ENCODE measurements at regions not wholly inside any gene's neighbourhood (a gene's known extent, or its start where the extent isn't known, plus 50 kb on each side); places are given as distances from the start of the nearest gene placed in this dataset.

DNA sequence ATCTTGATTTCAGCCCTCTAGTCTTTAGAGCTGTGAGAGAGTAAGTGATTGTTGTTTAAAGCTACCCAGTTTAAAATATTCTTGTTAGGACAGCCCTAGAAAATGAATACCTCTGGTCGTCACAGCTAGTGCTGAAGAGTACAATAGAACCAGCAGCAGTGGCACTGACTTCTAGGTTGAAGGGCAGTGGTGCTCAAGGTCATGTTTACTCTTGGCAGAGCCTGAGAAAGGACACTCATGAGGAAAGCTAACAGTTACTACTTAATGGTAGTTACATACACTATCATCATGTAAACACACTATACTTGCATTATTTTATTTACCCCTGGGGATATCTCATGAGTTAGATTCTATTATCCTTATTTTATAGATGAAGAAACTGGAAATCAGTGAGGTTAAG, 323.0 kb downstream of the SH2D4B start:
- TF ChIP-seq, protein P1, sequence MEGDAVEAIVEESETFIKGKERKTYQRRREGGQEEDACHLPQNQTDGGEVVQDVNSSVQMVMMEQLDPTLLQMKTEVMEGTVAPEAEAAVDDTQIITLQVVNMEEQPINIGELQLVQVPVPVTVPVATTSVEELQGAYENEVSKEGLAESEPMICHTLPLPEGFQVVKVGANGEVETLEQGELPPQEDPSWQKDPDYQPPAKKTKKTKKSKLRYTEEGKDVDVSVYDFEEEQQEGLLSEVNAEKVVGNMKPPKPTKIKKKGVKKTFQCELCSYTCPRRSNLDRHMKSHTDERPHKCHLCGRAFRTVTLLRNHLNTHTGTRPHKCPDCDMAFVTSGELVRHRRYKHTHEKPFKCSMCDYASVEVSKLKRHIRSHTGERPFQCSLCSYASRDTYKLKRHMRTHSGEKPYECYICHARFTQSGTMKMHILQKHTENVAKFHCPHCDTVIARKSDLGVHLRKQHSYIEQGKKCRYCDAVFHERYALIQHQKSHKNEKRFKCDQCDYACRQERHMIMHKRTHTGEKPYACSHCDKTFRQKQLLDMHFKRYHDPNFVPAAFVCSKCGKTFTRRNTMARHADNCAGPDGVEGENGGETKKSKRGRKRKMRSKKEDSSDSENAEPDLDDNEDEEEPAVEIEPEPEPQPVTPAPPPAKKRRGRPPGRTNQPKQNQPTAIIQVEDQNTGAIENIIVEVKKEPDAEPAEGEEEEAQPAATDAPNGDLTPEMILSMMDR (IDR thresholded peaks at IDR 0.05; ENCODE audit: borderline replicate concordance): no peak

DNA sequence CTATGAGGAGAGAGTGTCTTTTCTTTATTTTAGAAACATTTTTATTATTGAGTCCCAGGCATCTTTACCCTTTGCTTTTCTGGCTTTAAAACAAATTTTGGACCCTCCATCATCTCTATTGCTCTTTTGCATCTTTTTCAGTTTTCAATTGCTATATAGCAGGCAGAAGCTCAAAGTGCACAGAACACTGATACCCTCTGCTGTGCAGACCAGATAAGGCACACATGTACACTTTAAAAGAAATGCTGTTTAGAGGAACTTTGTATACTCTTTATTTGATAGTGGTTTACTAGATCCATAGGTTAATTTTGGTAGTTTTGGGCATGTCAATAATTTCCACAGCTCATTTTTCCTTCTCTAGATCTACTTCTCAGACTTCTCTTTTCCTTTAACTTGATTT, 324.2 kb downstream of the SH2D4B start:
- no peaks in the 10 kb centered on the region for H3K4me1 ChIP-seq
- intact Hi-C loops (cut with micrococcal nuclease): no loop called here
- no peaks in the 10 kb centered on the region for H3K27me3 ChIP-seq (ENCODE audit: low read depth)
- H3K9me3 ChIP-seq (replicated peaks): peaks cover 11% of the 10 kb centered on the region
- DNase-seq: no peak
- no peak overlapping the region for H3K27ac ChIP-seq (replicated peaks)
- H3K36me3 ChIP-seq: no peaks in the 10 kb centered on the region
- TF ChIP-seq, protein P1 (IDR thresholded peaks at IDR 0.05; ENCODE audit: borderline replicate concordance): no peak
- H3K4me3 ChIP-seq: no peak overlapping the region

More for the DNA sequence above, 323.0 kb downstream of the SH2D4B start:
- Histone ChIP-seq H3K4me3 (no peak overlapping the region), H3K4me1 (no peaks in the 10 kb centered on the region), H3K27me3 (ENCODE audit: low read depth) (no peaks in the 10 kb centered on the region), H3K9me3 (replicated peaks) (peaks cover 2% of the 10 kb centered on the region), H3K27ac (replicated peaks) (no peak overlapping the region), H3K36me3 (no peaks in the 10 kb centered on the region)
- intact Hi-C loops (cut with micrococcal nuclease): no loop called here
- DNase-seq: no peak

DNA sequence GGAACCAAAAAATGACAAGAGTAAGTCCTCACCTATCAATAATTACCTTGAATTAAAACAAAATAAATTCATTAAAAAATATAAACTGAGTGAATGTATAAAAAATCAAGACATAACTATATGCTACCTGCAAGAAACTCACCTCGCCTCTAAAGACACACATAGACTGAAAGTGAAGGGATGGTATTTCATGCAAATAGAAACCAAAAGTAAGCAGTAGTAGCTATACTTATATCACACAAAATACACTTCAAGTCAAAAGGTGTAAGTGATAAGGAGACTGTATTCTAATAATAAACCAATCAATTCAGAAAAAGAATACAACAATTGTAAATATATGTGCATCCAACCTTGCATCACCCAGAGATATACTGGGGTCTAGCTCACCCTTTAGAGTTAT, 332.6 kb downstream of the SH2D4B start:
- Histone ChIP-seq H3K4me3 (no peak overlapping the region), H3K4me1 (no peaks in the 10 kb centered on the region), H3K36me3 (no peaks in the 10 kb centered on the region), H3K27me3 (ENCODE audit: low read depth) (no peaks in the 10 kb centered on the region), H3K9me3 (replicated peaks) (peaks cover 37% of the 10 kb centered on the region), H3K27ac (replicated peaks) (no peak overlapping the region)
- intact Hi-C loops (cut with micrococcal nuclease): no loop called here
- no peak for DNase-seq
- TF ChIP-seq, protein P1 (IDR thresholded peaks at IDR 0.05; ENCODE audit: borderline replicate concordance): no peak

DNA sequence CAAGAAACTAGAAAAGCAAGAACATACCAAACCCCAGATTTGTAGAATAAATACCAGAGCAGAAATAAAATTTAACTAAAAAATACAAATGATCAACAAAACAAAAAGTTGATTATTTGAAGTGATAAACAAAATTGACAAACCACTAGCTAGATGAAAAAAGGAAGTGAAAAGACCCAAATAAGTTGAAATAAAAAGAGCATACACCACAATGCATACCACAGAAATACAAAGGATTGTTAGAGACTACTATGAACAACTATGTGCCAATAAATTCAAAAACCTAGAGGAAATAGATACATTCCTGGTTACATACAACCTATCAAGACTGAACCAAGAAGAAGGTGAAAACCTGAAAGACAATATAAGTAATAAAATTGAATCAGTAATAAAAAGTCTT, 333.4 kb downstream of the SH2D4B start:
- Histone ChIP-seq H3K36me3 (no peaks in the 10 kb centered on the region), H3K9me3 (replicated peaks) (peaks cover 35% of the 10 kb centered on the region), H3K4me1 (no peaks in the 10 kb centered on the region), H3K27me3 (ENCODE audit: low read depth) (no peaks in the 10 kb centered on the region), H3K27ac (replicated peaks) (no peak overlapping the region), H3K4me3 (no peak overlapping the region)
- intact Hi-C loops (cut with micrococcal nuclease): no loop called here
- DNase-seq: no peak
- TF ChIP-seq, protein P1 (IDR thresholded peaks at IDR 0.05; ENCODE audit: borderline replicate concordance): no peak

DNA sequence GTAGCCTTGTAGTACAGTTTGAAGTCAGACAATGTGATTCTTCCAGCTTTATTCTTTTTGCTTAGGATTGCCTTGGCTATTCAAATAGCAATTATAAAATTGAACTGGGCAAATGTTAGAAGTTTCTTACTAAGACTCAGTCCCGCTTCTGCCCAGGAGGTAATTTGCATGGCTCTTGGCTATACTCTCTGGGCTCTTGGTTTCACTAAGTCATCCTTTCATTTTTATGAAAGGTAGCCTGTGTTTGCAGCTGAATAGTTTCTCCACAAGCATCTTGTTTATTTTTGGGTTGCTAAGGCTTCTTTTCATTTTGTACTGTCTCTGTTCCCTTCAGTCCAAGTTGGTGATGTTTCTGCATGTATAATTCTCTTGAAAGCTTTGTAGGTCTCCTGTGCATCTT, 340.6 kb downstream of the SH2D4B start:
- Histone ChIP-seq H3K36me3 (no peaks in the 10 kb centered on the region), H3K4me1 (no peaks in the 10 kb centered on the region), H3K4me3 (no peak overlapping the region), H3K27ac (replicated peaks) (no peak overlapping the region), H3K9me3 (replicated peaks) (peaks cover 23% of the 10 kb centered on the region), H3K27me3 (ENCODE audit: low read depth) (peaks cover 16% of the 10 kb centered on the region)
- intact Hi-C loops (cut with micrococcal nuclease): no loop called here
- DNase-seq: no peak
- TF ChIP-seq, protein P1 (IDR thresholded peaks at IDR 0.05; ENCODE audit: borderline replicate concordance): no peak

DNA sequence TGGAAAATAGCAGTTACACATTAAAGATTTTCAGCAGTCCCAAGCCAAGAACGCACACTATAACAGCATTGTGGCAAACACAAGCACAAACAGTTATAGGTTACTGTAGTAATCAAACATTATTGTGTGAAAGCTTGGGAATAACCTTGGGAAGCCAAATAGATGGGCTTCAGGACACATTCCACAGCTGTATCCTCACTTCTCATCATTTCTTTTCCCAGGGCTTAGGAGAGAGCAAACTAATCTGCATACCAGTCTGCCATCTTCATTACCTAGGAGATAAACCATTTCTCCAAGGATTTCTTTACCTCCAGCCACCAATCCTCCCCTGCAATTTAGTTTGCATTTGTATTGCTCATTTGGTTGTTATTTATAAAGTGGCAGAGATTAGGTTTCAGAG, 352.4 kb downstream of the SH2D4B start:
- no peak for DNase-seq
- intact Hi-C loops (cut with micrococcal nuclease): no loop called here
- Histone ChIP-seq H3K4me3 (no peak overlapping the region), H3K27ac (replicated peaks) (no peak overlapping the region), H3K36me3 (no peaks in the 10 kb centered on the region), H3K4me1 (no peaks in the 10 kb centered on the region), H3K27me3 (ENCODE audit: low read depth) (peaks cover 6% of the 10 kb centered on the region), H3K9me3 (replicated peaks) (peaks cover 3% of the 10 kb centered on the region)
- TF ChIP-seq, protein P1 (IDR thresholded peaks at IDR 0.05; ENCODE audit: borderline replicate concordance): no peak
